GM19468 (cell line): ENCODE measurements at regions not wholly inside any gene's neighbourhood (a gene's known extent, or its start where the extent isn't known, plus 50 kb on each side); places are given as distances from the start of the nearest gene placed in this dataset.

Experiments
- ATAC-seq: cut with Tn5 transposase; IDR thresholded peaks from one replicate; pipeline ENCODE4 v1.9.1; 2021; ENCODE audit warnings: mild to moderate bottlenecking, moderate library complexity, moderate number of reproducible peaks; ENCODE audit not compliant: unreplicated experiment; ENCODE audit errors: extremely low read depth

DNA sequence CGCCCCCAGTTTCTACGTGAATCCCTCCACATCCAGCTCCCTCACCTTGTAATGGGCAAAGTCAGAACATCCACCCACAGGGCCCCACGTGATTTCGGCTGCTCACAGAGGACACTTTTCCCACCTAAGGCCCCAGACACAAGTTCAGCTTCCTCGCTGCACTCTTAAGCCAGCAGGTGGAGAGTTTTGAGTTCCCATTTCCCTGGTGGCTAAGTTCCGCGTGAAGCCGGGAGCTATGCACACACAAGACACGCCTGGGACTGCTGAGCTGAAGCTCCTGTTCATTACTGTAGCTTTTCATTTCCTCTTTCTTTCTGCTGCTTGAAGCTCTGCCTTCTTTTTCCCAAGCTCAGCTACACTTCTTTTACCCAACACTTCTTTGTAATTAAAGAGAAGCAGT is 273.8 kb downstream of the NPIPA8 start:
- ATAC-seq = no peak

DNA sequence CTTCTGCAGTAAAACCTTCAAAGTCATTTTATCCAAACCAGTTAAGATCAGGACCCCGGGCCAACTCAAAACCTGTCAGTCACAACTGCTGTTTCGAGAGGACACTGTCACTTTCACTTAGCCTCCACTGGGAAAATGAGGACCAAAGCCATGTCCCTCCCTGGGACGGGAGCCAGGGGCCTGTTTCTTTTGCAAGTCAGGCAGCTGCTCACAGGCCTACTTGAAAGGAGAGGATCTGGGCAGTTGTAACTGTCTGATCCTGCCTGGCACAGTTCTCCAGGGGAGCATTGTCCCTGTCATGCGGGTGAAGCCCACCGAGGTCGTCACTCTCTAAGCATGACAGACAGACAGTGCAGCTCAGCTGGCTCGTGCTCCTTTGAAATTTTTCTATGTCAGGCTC is 276.2 kb downstream of the NPIPA8 start:
- ATAC-seq = no peak

DNA sequence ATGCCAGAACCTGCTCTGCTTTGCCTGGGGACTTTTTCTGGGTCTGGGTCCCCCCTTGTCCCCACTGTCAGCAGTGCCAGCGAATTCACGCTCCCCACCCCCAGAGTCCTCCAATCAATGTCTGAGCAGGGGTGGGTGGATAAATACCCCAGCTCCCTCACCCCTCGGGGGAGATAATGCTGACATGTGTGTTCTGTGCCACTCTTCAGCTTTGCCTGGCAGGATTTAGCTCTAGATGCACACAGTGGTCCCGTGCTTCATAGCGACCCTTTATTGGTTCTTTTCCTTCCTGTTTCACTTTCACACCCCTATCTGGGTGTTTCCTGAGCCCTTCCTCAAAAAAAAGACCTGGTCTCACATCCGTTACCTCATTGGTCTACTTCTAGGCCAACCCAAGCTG is 277.0 kb downstream of the NPIPA8 start:
- no peak for ATAC-seq

- ATAC-seq = no peak
Observed at GRCh38 chr16:18059089-18059488, 277.4 kb downstream of the NPIPA8 start.

DNA sequence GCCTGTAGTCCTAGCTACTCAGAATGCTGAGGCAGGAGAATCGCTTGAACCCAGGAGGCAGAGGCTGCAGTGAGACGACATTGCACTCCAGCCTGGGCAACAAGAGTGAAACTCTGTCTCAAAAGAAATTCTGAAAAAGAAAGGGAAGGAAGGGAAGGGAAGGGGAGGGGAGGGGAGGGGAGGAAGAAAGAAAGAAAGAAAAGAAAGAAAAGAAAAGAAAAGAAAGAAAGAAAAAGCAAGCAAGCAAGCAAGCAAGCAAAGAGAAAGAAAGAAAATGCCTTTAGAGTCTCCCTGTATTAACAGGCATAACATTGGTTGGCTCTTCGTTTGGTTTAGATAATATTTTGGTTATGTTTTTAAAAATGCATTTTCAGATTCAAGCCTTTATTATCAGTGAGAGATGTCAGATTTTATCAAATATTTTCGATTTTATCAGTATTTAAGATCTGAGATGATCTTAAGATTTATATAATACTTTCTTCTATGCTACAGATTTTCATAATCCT is 281.1 kb downstream of the NPIPA8 start:
- ATAC-seq = no peak

DNA sequence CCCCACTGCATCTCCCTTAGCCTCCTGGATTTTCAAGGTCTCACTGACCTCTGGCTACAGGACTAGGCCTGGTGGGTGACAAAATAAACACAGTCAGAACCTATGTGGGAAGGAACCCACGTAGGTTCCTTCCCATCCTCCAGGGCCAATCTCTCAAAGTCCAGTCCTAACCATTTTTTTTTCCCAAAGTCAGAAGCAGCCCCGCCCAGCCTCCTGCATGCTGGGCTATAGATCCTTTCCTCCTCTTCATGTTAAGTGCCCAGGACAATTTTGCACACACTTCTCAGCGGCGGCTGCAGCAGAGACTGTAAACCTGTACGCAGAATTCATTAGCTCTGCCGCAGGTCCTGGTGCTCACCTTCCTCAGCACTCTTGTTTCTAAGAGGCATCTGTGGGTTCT is 285.8 kb downstream of the NPIPA8 start:
- ATAC-seq = no peak

DNA sequence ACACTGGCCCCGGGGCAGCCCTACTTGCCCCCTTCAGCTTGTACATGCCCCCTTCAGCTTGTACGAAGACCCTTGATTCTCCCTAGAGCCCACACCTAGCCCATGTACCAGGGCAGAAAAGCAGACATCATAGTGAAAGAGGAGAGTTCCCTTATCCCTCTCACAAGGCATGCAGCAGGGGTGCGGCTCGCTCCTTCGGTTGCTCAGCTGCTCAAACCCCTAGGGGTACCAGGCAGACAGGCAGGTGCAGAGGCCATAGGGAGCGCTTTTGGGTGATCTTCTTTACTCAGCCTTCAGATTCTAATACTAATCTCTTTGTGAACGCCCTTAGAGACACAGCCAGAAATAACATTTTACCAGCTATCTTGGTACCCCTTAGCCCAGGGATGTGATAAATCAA is 286.3 kb downstream of the NPIPA8 start:
- ATAC-seq = no peak

GRCh38 chr16:18049547-18050133 is 286.9 kb downstream of the NPIPA8 start:
- ATAC-seq = no peak

DNA sequence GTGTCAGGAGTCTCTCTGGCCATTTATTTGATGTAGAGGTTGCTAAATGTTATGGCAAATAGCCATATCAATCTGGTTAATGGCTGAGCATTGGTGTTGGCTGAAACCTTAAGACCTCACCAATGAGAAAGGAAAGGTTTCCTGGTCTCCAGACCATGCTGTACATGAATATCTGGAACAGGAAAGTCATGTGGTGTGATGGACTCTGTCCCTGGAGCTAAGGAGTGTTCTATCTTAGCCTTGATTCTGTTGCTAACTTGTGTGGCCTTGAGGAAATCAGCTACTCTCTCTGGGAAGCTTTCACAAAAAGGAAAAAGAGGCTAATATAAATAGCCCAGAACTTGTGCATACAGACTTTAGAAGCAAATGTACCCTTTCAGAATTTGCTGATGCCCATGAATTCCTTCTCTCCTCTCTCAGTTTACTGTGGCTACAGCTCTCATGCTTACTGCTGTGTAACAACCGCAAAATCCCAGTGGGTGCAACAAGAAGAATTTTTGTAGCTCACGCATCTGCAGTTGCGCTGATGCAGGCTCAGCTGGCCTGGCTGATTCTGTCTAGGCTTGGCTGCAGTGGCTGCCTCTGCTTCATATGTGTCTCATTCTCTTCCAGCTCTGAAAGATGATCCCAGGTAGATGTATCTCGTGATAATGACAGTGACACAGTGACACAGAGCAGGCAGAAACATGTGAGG is 287.5 kb downstream of the NPIPA8 start:
- no peak for ATAC-seq

GRCh38 chr16:18047761-18048160 is 288.8 kb downstream of the NPIPA8 start:
- no peak for ATAC-seq

GRCh38 chr16:18045356-18045755 is 291.2 kb downstream of the NPIPA8 start:
- no peak for ATAC-seq

- no peak for ATAC-seq
Observed at GRCh38 chr16:18041864-18042834, 294.4 kb downstream of the NPIPA8 start.

DNA sequence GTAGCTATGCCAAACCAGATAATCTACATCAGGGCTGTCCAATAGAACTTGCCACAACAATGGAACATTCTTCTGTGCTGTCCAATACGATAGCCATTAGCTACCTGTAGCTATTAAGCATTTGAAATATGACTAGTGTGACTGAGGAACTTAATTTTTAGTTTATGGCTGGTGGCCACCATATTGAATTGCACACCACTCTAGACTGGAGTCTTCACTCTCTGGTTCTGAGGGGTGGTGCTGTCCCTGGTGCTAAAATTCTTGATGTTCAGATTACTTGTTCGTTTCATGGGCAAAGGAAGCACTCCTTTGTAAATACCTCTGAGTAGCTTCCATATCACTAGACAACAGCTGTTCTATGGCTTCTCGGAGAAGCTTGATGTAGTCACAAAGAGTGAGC is 296.6 kb downstream of the NPIPA8 start:
- no peak for ATAC-seq

DNA sequence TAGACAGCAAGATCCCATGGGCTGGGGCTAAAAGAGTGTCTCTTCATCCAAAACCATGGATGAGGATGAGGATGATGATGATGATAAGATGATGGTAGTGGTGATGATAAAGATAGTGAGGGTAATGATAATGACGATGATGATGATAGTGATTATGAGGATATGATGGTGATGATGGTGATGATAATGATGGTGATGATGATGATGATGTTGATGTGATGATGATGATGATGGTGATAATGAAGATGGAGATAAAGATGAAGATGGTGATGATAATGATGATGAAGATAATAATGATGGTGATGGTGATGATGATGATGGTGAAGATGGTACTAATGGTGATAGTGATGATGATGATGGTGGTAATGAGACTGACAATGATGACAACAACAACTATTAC is 299.5 kb downstream of the NPIPA8 start:
- ATAC-seq = no peak

DNA sequence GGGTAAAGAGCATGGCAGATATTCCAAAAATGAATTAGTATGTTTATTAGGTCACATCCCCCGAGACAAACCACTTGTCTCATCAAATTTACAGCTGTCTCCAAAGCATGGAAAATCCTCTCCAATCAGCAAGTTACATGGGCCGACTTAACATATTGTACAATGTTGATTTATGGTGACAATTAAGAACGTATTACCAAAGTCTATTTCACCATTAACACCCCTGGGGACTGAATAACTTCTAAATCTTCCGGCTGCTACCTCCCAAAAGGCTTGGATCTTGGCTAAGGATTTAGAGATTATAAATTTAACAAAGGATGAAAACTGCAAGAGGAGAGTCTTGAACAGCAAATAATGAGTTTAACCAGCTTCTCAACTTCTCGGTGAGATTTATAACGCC is 311.9 kb downstream of the NPIPA8 start:
- no peak for ATAC-seq

DNA sequence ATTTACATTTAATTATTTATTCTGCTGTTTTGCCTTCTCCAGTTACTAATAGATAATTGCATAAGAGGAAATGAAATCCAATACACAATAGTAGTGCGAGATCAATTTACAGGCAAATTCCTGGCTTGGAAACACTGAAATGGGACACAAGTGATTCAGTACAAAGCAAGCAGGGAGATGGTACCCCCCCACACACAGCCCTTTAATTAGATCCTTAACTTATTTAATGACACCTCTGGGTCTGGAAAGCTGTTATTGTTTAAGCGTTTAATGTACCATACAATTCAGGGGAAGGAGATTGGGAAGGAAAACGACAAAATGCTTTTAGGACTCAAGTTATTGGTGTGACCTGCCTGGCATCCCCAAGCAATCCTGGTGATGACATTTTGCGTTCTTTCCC is 318.2 kb downstream of the NPIPA8 start:
- ATAC-seq = no peak

- ATAC-seq = no peak
Observed at GRCh38 chr16:18013863-18014262, 322.7 kb downstream of the NPIPA8 start.

DNA sequence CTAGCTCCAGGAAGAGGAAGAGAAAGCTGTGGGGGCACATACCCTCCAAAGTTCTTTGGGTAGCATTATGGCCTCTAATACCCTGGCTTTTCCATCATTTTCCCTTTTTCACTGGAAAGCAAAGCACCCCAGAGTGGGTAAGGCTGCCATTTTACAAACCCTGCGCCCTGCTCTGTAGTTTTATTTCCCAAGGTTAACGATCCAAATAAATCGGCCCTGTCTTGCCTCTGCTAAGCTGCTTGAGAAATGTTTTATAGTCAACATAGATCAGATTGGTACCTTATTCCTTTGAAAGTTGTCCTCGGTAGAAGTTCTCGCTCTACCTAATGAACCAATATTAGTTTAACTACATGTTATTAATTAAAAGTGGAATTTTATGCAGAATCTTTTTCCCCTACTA is 328.2 kb downstream of the NPIPA8 start:
- ATAC-seq = no peak

GRCh38 chr16:18003033-18003432 is 333.5 kb downstream of the NPIPA8 start:
- ATAC-seq = no peak

GRCh38 chr16:17998996-17999395 is 337.5 kb downstream of the NPIPA8 start:
- ATAC-seq = no peak

GRCh38 chr16:17998550-17998949 is 338.0 kb downstream of the NPIPA8 start:
- ATAC-seq = no peak
